ENCODE measurements at regions not wholly inside any gene's neighbourhood (a gene's known extent, or its start where the extent isn't known, plus 50 kb on each side); places are given as distances from the start of the nearest gene placed in this dataset.

DNA sequence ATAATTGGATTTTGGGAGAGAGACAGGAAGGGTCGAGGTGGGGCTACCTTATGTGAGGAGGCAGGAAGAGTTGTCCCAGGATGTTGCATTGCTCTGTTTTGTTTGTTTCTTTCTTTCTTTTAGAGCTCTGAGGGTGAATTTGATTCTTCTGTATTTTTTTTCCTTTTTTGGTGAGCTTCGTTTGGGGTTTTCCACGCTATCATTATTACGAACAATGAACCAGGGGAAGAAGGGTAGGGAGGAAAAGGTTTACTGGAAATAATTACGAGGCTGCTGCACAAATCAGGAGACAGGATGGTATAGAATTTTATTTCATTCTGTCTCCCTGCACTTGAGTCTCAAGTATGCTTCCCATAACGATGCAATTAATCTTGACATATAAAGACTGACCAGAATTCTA lies 51.4 kb upstream of the ZNF516 start:
- no peaks in the 10 kb centered on the region for H3K79me2 ChIP-seq (ENCODE audit: insufficient read depth, low read length)
- H4K8ac ChIP-seq (replicated peaks; ENCODE audit: insufficient read length, low read depth, low read length): no peak overlapping the region
- H3K56ac ChIP-seq (ENCODE audit: insufficient read length, low read depth, low read length): no peak overlapping the region
- no peak overlapping the region for H3K4me3 Mint-ChIP-seq
- no peak overlapping the region for H2AK5ac ChIP-seq (ENCODE audit: insufficient read length, low read length)
- H3K36me3 Mint-ChIP-seq (ENCODE audit: insufficient read depth in 1 of 3, low read depth in 3 of 3): no peaks in the 10 kb centered on the region
- peaks cover 0 to 1% of the 10 kb centered on the region in 2 experiments; a peak in 2 of 5 replicates for H3K9me3 Mint-ChIP-seq
- no peak overlapping the region for H3K4ac ChIP-seq (ENCODE audit: low read depth, low read length)
- peaks cover 3% of the 10 kb centered on the region; the same call in 1 of the 2 replicates for H3K4me1 ChIP-seq (ENCODE audit: insufficient read depth, low read length)
- H3K9ac ChIP-seq (ENCODE audit: extremely low read depth, insufficient read length, low read length): no peak overlapping the region
- no peak overlapping the region for H2BK12ac ChIP-seq (ENCODE audit: insufficient read length, low read depth, low read length)
- H3K27ac Mint-ChIP-seq: no peak overlapping the region
- H2AFZ ChIP-seq (ENCODE audit: low read length): peak overlapping the region; percentile 57
- peaks cover 2% of the 10 kb centered on the region; the same call in 1 of the 2 replicates for H3K27me3 Mint-ChIP-seq (ENCODE audit: low read depth)
- no peak overlapping the region for H3K27ac ChIP-seq (ENCODE audit: insufficient read length, low read depth, low read length)
- no peak overlapping the region for H3T11ph ChIP-seq (ENCODE audit: low read length)
- H4K20me1 ChIP-seq (ENCODE audit: control insufficient read depth, insufficient read depth, insufficient read length): no peaks in the 10 kb centered on the region
- H3K23ac ChIP-seq (ENCODE audit: insufficient read length, low read depth, low read length): no peak overlapping the region
- no peaks in the 10 kb centered on the region for H3K27me3 ChIP-seq (ENCODE audit: insufficient read depth, low read length)
- H4K91ac ChIP-seq (ENCODE audit: insufficient read length, low read depth, low read length): no peak overlapping the region
- no peak overlapping the region for H3K14ac ChIP-seq (ENCODE audit: insufficient read depth, low read length)
- TF ChIP-seq, protein P1, sequence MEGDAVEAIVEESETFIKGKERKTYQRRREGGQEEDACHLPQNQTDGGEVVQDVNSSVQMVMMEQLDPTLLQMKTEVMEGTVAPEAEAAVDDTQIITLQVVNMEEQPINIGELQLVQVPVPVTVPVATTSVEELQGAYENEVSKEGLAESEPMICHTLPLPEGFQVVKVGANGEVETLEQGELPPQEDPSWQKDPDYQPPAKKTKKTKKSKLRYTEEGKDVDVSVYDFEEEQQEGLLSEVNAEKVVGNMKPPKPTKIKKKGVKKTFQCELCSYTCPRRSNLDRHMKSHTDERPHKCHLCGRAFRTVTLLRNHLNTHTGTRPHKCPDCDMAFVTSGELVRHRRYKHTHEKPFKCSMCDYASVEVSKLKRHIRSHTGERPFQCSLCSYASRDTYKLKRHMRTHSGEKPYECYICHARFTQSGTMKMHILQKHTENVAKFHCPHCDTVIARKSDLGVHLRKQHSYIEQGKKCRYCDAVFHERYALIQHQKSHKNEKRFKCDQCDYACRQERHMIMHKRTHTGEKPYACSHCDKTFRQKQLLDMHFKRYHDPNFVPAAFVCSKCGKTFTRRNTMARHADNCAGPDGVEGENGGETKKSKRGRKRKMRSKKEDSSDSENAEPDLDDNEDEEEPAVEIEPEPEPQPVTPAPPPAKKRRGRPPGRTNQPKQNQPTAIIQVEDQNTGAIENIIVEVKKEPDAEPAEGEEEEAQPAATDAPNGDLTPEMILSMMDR (conservative IDR thresholded peaks at IDR 0.05): no peak
- H3K23me2 ChIP-seq (ENCODE audit: insufficient read length, low read depth, low read length, poor library complexity, severe bottlenecking): no peaks in the 10 kb centered on the region
- H4K5ac ChIP-seq (ENCODE audit: insufficient read length, low read depth, low read length): no peak overlapping the region
- no peak overlapping the region for H2BK5ac ChIP-seq (ENCODE audit: insufficient read length, low read length)
- H3K18ac ChIP-seq (ENCODE audit: insufficient read length, low read depth, low read length): no peak overlapping the region
- no peak overlapping the region for H2BK15ac ChIP-seq (ENCODE audit: low read depth, low read length)
- no CpG with 5 or more reads among the region's 6 CpGs for WGBS (ENCODE audit: extremely low coverage, insufficient read length, low lambda C conversion rate)
- no peak overlapping the region for H2BK120ac ChIP-seq (ENCODE audit: low read depth, low read length, poor library complexity, severe bottlenecking)
- H3K79me1 ChIP-seq (ENCODE audit: insufficient read depth, low read depth, low read length, poor library complexity, severe bottlenecking): no peaks in the 10 kb centered on the region
- no peak overlapping the region for H3K4me2 ChIP-seq (ENCODE audit: insufficient read depth, insufficient read length, low read length)
- DNase-seq: no peak
- peaks cover 28 to 29% of the 10 kb centered on the region in 2 experiments for H3K4me1 Mint-ChIP-seq
- no peak overlapping the region for H2BK20ac ChIP-seq (ENCODE audit: low read depth, low read length, poor library complexity, severe bottlenecking)
- H3K9me3 ChIP-seq (ENCODE audit: control insufficient read depth, low read depth, low read length): no peaks in the 10 kb centered on the region
